Activated T-cell treated with anti-CD3 and anti-CD28 coated beads, Interleukin-2, amount 50 U/mL, for 4 hours (primary cell): ENCODE measurements at regions not wholly inside any gene's neighbourhood (a gene's known extent, or its start where the extent isn't known, plus 50 kb on each side); places are given as distances from the start of the nearest gene placed in this dataset.

Experiments
- ATAC-seq, 2 donors: fragments of 200-7000 bp; cut with Tn5 transposase; one replicate each; pipeline ENCODE4 v1.10.0; 2021
- DNase-seq: peaks from one replicate; pipeline ENCODE4 v3.0.0-alpha.2; 2020
- H3K27me3 Mint-ChIP-seq: one replicate; pipeline ENCODE4 v1.8.0; 2021; ENCODE audit warnings: low read depth, mixed read lengths
- H3K36me3 Mint-ChIP-seq: one replicate; pipeline ENCODE4 v1.8.0; 2022; ENCODE audit warnings: mixed read lengths; ENCODE audit not compliant: insufficient read depth
- H3K4me1 Mint-ChIP-seq: one replicate; pipeline ENCODE4 v1.8.0; 2021; ENCODE audit warnings: low read depth, mixed read lengths
- H3K4me3 Mint-ChIP-seq: one replicate; pipeline ENCODE4 v1.8.0; 2021; ENCODE audit warnings: mild to moderate bottlenecking, moderate library complexity, mixed read lengths
- H3K9me3 Mint-ChIP-seq: one replicate; pipeline ENCODE4 v1.8.0; 2021; ENCODE audit warnings: mixed read lengths

DNA sequence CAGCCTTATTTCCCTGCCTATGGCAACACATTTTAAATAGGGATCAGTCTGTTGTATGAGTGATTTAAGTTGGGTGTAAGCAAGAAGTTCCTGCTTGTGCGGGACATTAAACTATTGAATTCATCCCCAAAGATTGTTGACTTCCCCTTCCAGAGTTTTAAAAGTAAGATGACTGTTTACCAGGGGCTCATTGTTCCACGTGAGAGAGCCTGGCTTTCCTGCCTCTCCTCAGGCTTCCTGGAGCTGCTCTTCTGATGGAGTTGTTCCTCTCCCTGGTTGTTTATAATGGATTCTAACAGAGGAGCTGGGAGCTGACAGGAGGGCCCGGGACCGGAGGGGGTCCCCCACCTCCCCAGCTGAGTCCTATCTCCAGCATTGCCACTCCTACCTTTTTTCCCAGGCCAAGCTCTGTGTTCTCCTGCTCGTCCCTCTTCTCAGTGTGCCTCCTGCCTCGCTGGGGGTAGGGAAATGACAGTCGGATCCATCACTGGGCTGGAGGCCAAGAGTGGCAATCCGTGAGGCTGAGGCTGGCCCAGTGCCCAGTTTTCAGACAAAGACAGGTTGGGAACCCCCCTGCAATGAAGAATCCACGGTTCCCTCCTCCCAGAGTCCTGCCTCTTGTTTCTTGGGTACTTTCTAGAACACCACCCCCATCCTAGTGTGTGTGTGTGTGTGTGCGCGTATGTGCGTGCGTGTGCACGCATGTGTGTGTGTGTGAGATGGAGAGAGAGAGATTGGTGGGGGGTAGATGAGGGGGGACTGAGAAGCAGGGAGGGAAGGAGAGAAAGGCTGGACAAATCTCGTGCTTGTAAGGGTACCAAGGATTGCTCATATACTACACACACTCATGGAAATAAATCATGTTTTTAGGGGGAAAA is 123.7 kb upstream of the NFIB start:
- Mint-ChIP-seq H3K27me3 (peaks cover 21% of the 10 kb centered on the region), H3K36me3 (no peaks in the 10 kb centered on the region)
- no peak for ATAC-seq

GRCh38 chr9:14435871-14436270 is 121.9 kb upstream of the NFIB start:
- DNase-seq, result no peak
- Mint-ChIP-seq H3K36me3 (no peaks in the 10 kb centered on the region), H3K4me3 (no peak overlapping the region), H3K9me3 (no peaks in the 10 kb centered on the region), H3K4me1 (no peaks in the 10 kb centered on the region), H3K27me3 (peaks cover 24% of the 10 kb centered on the region)
- ATAC-seq, result no peak

More for the DNA sequence above, 123.7 kb upstream of the NFIB start:
- Mint-ChIP-seq H3K4me1 (no peaks in the 10 kb centered on the region), H3K4me3 (no peak overlapping the region), H3K9me3 (no peaks in the 10 kb centered on the region)
- no peak for DNase-seq

DNA sequence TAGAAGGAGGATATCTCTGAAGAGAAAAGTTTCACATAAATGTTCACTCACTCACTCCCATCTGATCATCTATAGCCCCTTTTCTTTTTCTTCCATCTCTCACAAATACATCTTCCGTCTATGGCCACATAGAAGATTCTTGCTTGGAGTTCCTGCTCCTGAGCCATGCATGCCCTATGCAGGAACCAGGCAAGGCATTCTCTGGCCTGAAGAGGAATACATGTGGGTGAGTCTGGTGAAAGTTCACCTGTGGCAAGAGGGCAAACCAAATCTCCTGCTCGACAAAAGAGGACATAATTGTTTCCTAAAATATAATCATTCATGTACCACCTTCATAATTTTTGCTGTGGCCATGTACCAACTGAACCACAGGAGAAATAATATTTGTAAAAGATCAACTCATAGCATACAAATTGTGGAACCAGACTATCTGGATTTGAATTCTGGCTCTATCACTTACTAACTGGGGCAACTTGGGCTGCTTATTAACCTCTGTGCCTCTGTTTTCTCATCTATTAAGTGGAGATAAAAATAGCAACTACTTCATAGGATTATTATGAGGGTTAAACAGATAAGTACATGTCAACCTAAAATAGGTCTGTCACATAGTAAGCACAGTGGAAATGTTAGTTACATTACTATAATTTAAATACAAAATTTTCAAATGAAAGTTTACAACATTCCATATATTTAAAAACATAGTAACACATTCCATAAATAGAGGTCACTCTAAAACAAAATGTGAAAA is 121.2 kb upstream of the NFIB start:
- Mint-ChIP-seq H3K4me3 (no peak overlapping the region), H3K9me3 (no peaks in the 10 kb centered on the region), H3K4me1 (no peaks in the 10 kb centered on the region), H3K27me3 (peaks cover 24% of the 10 kb centered on the region), H3K36me3 (no peaks in the 10 kb centered on the region)
- ATAC-seq, result no peak
- no peak for DNase-seq

DNA sequence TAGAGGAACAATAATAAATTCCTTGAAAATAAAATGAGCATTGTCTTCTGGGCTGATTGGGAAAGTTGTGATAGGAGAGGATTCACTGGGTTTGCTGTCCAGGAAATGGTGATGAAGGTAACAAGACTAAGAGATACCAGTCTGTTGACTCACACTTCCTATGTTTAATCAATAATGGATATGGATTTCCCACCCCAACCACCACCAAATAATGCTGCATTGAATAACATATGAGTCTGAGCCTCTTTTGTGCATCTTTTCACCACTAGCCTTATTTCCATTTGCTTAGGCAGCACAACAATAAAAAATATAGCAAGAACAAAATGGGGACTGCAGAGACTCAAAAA is 120.2 kb upstream of the NFIB start:
- Mint-ChIP-seq H3K4me1 (no peaks in the 10 kb centered on the region), H3K27me3 (peaks cover 25% of the 10 kb centered on the region), H3K9me3 (no peaks in the 10 kb centered on the region), H3K36me3 (no peaks in the 10 kb centered on the region), H3K4me3 (no peak overlapping the region)
- no peak for DNase-seq
- ATAC-seq, result no peak

GRCh38 chr9:14433351-14434157 is 119.6 kb upstream of the NFIB start:
- ATAC-seq, result no peak
- H3K27me3 Mint-ChIP-seq, result peaks cover 28% of the 10 kb centered on the region

GRCh38 chr9:14432666-14433350 is 118.9 kb upstream of the NFIB start:
- H3K4me1 Mint-ChIP-seq, result no peaks in the 10 kb centered on the region

More at GRCh38 chr9:14433351-14434157, 119.6 kb upstream of the NFIB start:
- Mint-ChIP-seq H3K4me3 (no peak overlapping the region), H3K9me3 (no peaks in the 10 kb centered on the region), H3K4me1 (no peaks in the 10 kb centered on the region), H3K36me3 (no peaks in the 10 kb centered on the region)
- no peak for DNase-seq

DNA sequence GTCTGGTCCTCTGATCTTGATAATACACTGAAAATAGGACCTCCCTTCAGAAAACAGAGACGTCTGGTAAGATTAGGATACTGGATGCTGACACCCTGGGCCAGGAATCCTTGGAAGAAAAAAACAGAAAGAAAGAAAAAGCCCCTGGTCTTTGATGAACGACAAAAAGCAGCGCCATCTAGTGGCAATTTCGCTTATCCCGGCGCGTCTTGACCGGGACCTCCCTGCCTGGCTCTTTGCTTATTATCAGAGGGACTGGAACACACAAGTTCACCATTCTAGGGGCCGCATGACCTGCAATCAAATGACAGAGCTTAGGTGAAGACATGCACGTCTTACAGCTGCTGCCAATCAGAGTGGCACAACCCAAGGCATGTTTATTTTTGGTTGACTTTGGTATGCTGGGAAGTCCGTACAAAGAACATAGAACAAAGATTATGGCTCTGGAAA is 114.9 kb upstream of the NFIB start:
- H3K36me3 Mint-ChIP-seq, result no peaks in the 10 kb centered on the region

More at GRCh38 chr9:14432666-14433350, 118.9 kb upstream of the NFIB start:
- Mint-ChIP-seq H3K27me3 (peaks cover 30% of the 10 kb centered on the region), H3K9me3 (no peaks in the 10 kb centered on the region), H3K36me3 (no peaks in the 10 kb centered on the region), H3K4me3 (no peak overlapping the region)
- DNase-seq (no peak), ATAC-seq (no peak)

GRCh38 chr9:14427419-14427818 is 113.5 kb upstream of the NFIB start:
- peaks cover 15% of the 10 kb centered on the region for H3K27me3 Mint-ChIP-seq
- no peak overlapping the region for H3K4me3 Mint-ChIP-seq
- H3K4me1 Mint-ChIP-seq, result no peaks in the 10 kb centered on the region
- no peak for DNase-seq
- no peak for ATAC-seq
- H3K9me3 Mint-ChIP-seq, result no peaks in the 10 kb centered on the region
- H3K36me3 Mint-ChIP-seq, result no peaks in the 10 kb centered on the region

More for the DNA sequence above, 114.9 kb upstream of the NFIB start:
- Mint-ChIP-seq H3K4me1 (no peaks in the 10 kb centered on the region), H3K9me3 (no peaks in the 10 kb centered on the region), H3K4me3 (no peak overlapping the region), H3K27me3 (peaks cover 24% of the 10 kb centered on the region)
- ATAC-seq (no peak), DNase-seq (no peak)

GRCh38 chr9:14424983-14425382 is 111.0 kb upstream of the NFIB start:
- ATAC-seq (no peak), DNase-seq (no peak)
- no peak overlapping the region for H3K4me3 Mint-ChIP-seq
- no peaks in the 10 kb centered on the region for H3K9me3 Mint-ChIP-seq
- H3K36me3 Mint-ChIP-seq, result no peaks in the 10 kb centered on the region
- H3K4me1 Mint-ChIP-seq, result no peaks in the 10 kb centered on the region
- peaks cover 14% of the 10 kb centered on the region for H3K27me3 Mint-ChIP-seq

DNA sequence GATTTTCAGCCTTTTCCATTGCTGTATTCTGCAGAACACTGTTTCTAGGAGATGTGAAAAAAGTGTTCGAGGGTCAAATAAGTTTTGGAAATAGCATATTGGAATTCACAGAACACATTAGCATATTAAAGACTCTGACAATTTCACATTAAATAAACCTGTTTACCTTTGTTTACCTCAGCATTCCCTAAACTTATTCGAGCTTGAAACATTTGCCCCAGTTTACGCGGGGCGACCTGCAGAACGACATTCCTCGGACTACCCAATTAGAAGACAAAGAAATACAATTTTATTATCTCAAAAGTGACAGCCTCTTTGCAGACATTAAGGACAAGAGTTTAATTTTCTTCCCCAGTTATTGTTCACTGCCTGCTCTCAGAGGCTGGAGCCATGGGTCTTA is 110.3 kb upstream of the NFIB start:
- Mint-ChIP-seq H3K9me3 (no peaks in the 10 kb centered on the region), H3K36me3 (no peaks in the 10 kb centered on the region), H3K4me3 (no peak overlapping the region), H3K27me3 (peaks cover 14% of the 10 kb centered on the region), H3K4me1 (no peaks in the 10 kb centered on the region)
- no peak for DNase-seq
- ATAC-seq, result no peak

DNA sequence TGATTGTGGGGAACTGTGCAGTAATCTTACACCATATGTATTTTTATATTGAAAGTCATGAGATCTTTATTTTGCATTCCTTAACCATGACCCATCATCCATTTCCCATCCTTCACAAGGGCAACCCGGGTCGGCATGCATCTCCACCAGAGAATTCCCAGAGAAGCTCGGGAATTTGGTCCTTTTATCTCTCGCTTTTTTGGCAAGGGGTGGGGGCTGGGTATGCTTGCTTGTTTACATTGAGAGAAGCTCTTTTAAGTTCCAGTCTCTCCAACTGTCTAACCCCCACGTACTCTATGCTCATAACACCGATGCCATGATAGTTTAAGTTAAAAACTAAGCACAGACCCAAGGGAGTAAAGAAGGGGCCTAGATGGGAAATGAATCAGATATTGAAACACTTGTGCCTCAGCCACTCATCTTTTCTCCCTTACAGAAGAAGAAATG is 109.9 kb upstream of the NFIB start:
- H3K27me3 Mint-ChIP-seq, result peaks cover 9% of the 10 kb centered on the region
- ATAC-seq, result no peak
- H3K36me3 Mint-ChIP-seq, result no peaks in the 10 kb centered on the region
- no peaks in the 10 kb centered on the region for H3K4me1 Mint-ChIP-seq
- no peak for DNase-seq
- H3K9me3 Mint-ChIP-seq, result no peaks in the 10 kb centered on the region
- H3K4me3 Mint-ChIP-seq, result no peak overlapping the region

DNA sequence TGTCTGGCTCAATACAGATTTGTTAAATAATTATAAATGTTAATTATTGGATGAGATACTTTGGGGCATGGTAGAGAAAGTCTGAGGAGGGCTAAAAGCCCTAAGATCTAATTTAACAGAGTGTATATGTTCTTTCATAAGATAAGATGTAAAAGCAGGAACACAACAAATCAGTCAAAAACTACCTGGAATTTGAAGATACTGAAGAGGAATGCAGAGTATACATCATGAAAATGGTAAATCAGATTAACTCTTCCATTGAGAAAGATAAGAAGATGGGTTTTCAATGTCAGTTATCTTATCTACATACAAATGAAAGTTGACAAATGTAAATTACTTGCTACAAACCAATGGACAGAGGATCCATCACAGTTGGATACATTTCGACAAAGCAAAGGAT is 107.3 kb upstream of the NFIB start:
- no peaks in the 10 kb centered on the region for H3K36me3 Mint-ChIP-seq
- H3K9me3 Mint-ChIP-seq, result no peaks in the 10 kb centered on the region
- peaks cover 3% of the 10 kb centered on the region for H3K27me3 Mint-ChIP-seq
- no peak overlapping the region for H3K4me3 Mint-ChIP-seq
- no peak for ATAC-seq
- no peaks in the 10 kb centered on the region for H3K4me1 Mint-ChIP-seq
- DNase-seq, result no peak

- Mint-ChIP-seq H3K4me3 (no peak overlapping the region), H3K9me3 (no peaks in the 10 kb centered on the region), H3K27me3 (no peaks in the 10 kb centered on the region), H3K36me3 (no peaks in the 10 kb centered on the region), H3K4me1 (no peaks in the 10 kb centered on the region)
- DNase-seq (no peak), ATAC-seq (no peak)
Observed at GRCh38 chr9:14418941-14419937, 105.3 kb upstream of the NFIB start.
